HepG2 (cell line): ENCODE measurements at regions not wholly inside any gene's neighbourhood (a gene's known extent, or its start where the extent isn't known, plus 50 kb on each side); places are given as distances from the start of the nearest gene placed in this dataset.

Source experiments
- ATAC-seq: fragments of 200-7000 bp; cut with Tn5 transposase; 3 replicates; pipeline ENCODE4 v1.9.1; 2020; ENCODE audit warnings: mild to moderate bottlenecking, moderate library complexity
- BruUV-seq: library from RNA; stranded (reverse); fragments of 400-500 nt; replicated peaks from 2 replicates; lab custom pipeline; 2021; lab: Mats Ljungman, UMichigan
- CTCF ChIA-PET: fragments of 300-600 bp; formaldehyde crosslinking; extraction: SDS; loops from one replicate; lab custom pipeline; 2021; ENCODE audit warnings: low total read pairs, inconsistent platforms, low intra/inter-chr PET ratio; lab: Yijun Ruan, JAX
- POLR2A ChIA-PET: fragments of 350-600 bp; sonication (Branson Sonifier 250); formaldehyde crosslinking; loops from one replicate; lab custom pipeline; 2020; ENCODE audit warnings: antibody characterized with exemption, inconsistent platforms; lab: Yijun Ruan, JAX
- DNase-seq: peaks from one replicate; pipeline ENCODE4 v3.0.0-alpha.2; 2015; ENCODE audit warnings: low spot score
- FAIRE-seq: peaks from 3 replicates; lab custom pipeline; 2011; peaks lifted over from hg19 to GRCh38; lab: Jason Lieb, UNC
- H2AFZ ChIP-seq: one replicate; pipeline ENCODE4 v1.6.1; 2011; ENCODE audit warnings: low read length, inconsistent platforms
- H3K27ac ChIP-seq: fragments of 300-600 bp; 3 replicates; pipeline ENCODE4 v1.8.0; 2011; ENCODE audit warnings: mixed run types, mild to moderate bottlenecking, mixed read lengths, low read length, inconsistent platforms; ENCODE audit not compliant: insufficient read depth; ENCODE audit errors: extremely low read length
- H3K27me3 ChIP-seq, 2 experiments: fragments of 200-600 bp in 1 of 2; 2 replicates in 1 of 2; 3 replicates in 1 of 2; pipeline versions ENCODE4 v1.6.0 to v1.8.0; 2011; ENCODE audit warnings: low read length in 2 of 2, mild to moderate bottlenecking in 2 of 2, moderate library complexity in 2 of 2, inconsistent platforms in 1 of 2; ENCODE audit not compliant: insufficient read depth in 2 of 2, control insufficient read depth in 1 of 2
- H3K36me3 ChIP-seq, 2 experiments: fragments of 200-600 bp in 1 of 2; replicated peaks in 1 of 2; 2 replicates in 1 of 2; 3 replicates in 1 of 2; pipeline versions ENCODE4 v1.5.1 to v1.8.0; 2011; ENCODE audit warnings: low read length in 2 of 2, inconsistent platforms in 1 of 2; ENCODE audit not compliant: insufficient read depth in 2 of 2, control insufficient read depth in 1 of 2
- H3K4me1 ChIP-seq: 2 replicates; pipeline ENCODE4 v1.5.1; 2012; ENCODE audit warnings: low read length, inconsistent platforms; ENCODE audit not compliant: insufficient read depth
- H3K4me2 ChIP-seq: 2 replicates; pipeline ENCODE4 v1.6.0; 2011; ENCODE audit warnings: low read depth, low read length, inconsistent platforms
- H3K4me3 ChIP-seq, 3 experiments: fragments of 200-600 bp in 1 of 3; sonication (generic), shearing (Covaris generic) in 1 of 3; replicated peaks in 1 of 3; 2 replicates each; pipeline ENCODE4 v1.5.1; 2011 to 2016; ENCODE audit warnings: low read length in 3 of 3, inconsistent platforms in 2 of 3, low read depth in 2 of 3, mild to moderate bottlenecking in 2 of 3, control low read depth in 1 of 3, mixed read lengths in 1 of 3; ENCODE audit not compliant: insufficient read depth in 1 of 3
- H3K79me2 ChIP-seq: one replicate; pipeline ENCODE4 v1.6.1; 2011; ENCODE audit warnings: low read length, inconsistent platforms; ENCODE audit not compliant: insufficient read depth
- H3K9ac ChIP-seq: 2 replicates; pipeline ENCODE4 v1.6.0; 2011; ENCODE audit warnings: mild to moderate bottlenecking, low read depth, low read length, inconsistent platforms; ENCODE audit not compliant: insufficient read depth
- H3K9me3 ChIP-seq: 2 replicates; pipeline ENCODE4 v1.5.1; 2012; ENCODE audit warnings: mild to moderate bottlenecking, low read length
- H4K20me1 ChIP-seq: 2 replicates; pipeline ENCODE4 v1.6.0; 2011; ENCODE audit warnings: inconsistent platforms, mild to moderate bottlenecking, low read length, moderate library complexity; ENCODE audit not compliant: insufficient read depth
- CHCHD3 ChIP-seq: sonication (generic); formaldehyde crosslinking; IDR thresholded peaks from 2 replicates; pipeline ENCODE4 v1.8.0; 2022; ENCODE audit warnings: mild to moderate bottlenecking, missing genetic modification reagents, moderate library complexity
- E2F2 ChIP-seq: sonication (generic); formaldehyde crosslinking; IDR thresholded peaks from 2 replicates; pipeline ENCODE4 v1.4.0; 2020; ENCODE audit warnings: missing genetic modification reagents, borderline replicate concordance
- FOXP1 ChIP-seq, 2 experiments: fragments of 450-650 bp in 1 of 2; IDR thresholded peaks; 2 replicates each; pipeline ENCODE4 v1.6.1; 2017 to 2018; ENCODE audit warnings: antibody characterized with exemption in 1 of 2
- NCOA5 ChIP-seq: sonication (generic); formaldehyde crosslinking; IDR thresholded peaks from 2 replicates; pipeline ENCODE4 v1.4.0; 2020; ENCODE audit warnings: missing genetic modification reagents
- NR2F6 ChIP-seq, 2 experiments: IDR thresholded peaks; 2 replicates each; pipeline ENCODE4 v1.6.1; 2016; ENCODE audit warnings: antibody characterized with exemption in 1 of 2, mild to moderate bottlenecking in 1 of 2
- PTBP1 ChIP-seq: fragments of 200-400 bp; formaldehyde crosslinking; IDR thresholded peaks from 2 replicates; pipeline ENCODE4 v1.6.1; 2018; ENCODE audit warnings: low read length, low read depth; ENCODE audit not compliant: poor library complexity, severe bottlenecking
- TARDBP ChIP-seq: sonication (generic); formaldehyde crosslinking; IDR thresholded peaks from 2 replicates; pipeline ENCODE4 v1.8.0; 2022; ENCODE audit warnings: mild to moderate bottlenecking, missing genetic modification reagents
- TP53 ChIP-seq: sonication (generic); formaldehyde crosslinking; conservative IDR thresholded peaks from 2 replicates; pipeline ENCODE4 v1.4.0; 2020; ENCODE audit warnings: missing genetic modification reagents
- ZBTB3 ChIP-seq: sonication (generic); formaldehyde crosslinking; IDR thresholded peaks from 2 replicates; pipeline ENCODE4 v1.4.0; 2020; ENCODE audit warnings: low read depth, mild to moderate bottlenecking, moderate library complexity, missing genetic modification reagents, borderline replicate concordance
- ZMYM4 ChIP-seq: sonication (generic); formaldehyde crosslinking; IDR thresholded peaks from 2 replicates; pipeline ENCODE4 v1.8.1; 2023; ENCODE audit warnings: mild to moderate bottlenecking, missing genetic modification reagents
- ZNF20 ChIP-seq: sonication (generic); formaldehyde crosslinking; IDR thresholded peaks from 2 replicates; pipeline ENCODE4 v1.4.0; 2020; ENCODE audit warnings: mild to moderate bottlenecking, moderate library complexity, missing genetic modification reagents
- ZNF563 ChIP-seq: sonication (generic); formaldehyde crosslinking; IDR thresholded peaks from 2 replicates; pipeline ENCODE4 v1.8.0; 2022; ENCODE audit warnings: mild to moderate bottlenecking, moderate library complexity, missing genetic modification reagents
- WGBS: methylation state at CpG from one replicate; pipeline ENCODE4 v1.1.6; 2017; ENCODE audit warnings: low lambda C conversion rate; 5-methylcytosine and 5-hydroxymethylcytosine counted together
- in situ Hi-C: cut with HindIII; loops from 2 replicates; pipeline ENCODE4 v1.10.0; 2017; ENCODE audit warnings: low pct_unique_long_range_greater_than_20kb; ENCODE audit not compliant: extremely low pct_ligation_motif_present
- intact Hi-C: fragments of 100-400 bp; cut with micrococcal nuclease; formaldehyde crosslinking; loops from one replicate; pipeline ENCODE4 v1.10.0; 2022; ENCODE audit not compliant: unreplicated experiment

GRCh38 chr6:130755368-130756034 is 71.7 kb upstream of the SMLR1 start:
- H3K9me3 ChIP-seq = no peaks in the 10 kb centered on the region
- no peak overlapping the region for H3K4me2 ChIP-seq
- H3K4me1 ChIP-seq = no peaks in the 10 kb centered on the region
- H3K79me2 ChIP-seq = no peaks in the 10 kb centered on the region
- 4% methylated on average over 5 of the region's 5 CpGs for WGBS
- H3K36me3 ChIP-seq = no peaks in the 10 kb centered on the region
- ATAC-seq (no peak), DNase-seq (no peak), FAIRE-seq (no peak)
- no peak overlapping the region for H3K9ac ChIP-seq
- ChIA-PET POLR2A (no interaction called here), CTCF (no interaction called here)
- no peak overlapping the region for H2AFZ ChIP-seq
- no peaks in the 10 kb centered on the region for H4K20me1 ChIP-seq
- BruUV-seq = no TSS peak
- H3K27ac ChIP-seq = no peak overlapping the region
- TF ChIP-seq CHCHD3 (CRISPR knock-in tag) (no peak), ZBTB3 (no peak), NR2F6 (IDR thresholded peaks at IDR 0.05) (no peak), NR2F6 (CRISPR knock-in tag; IDR thresholded peaks at IDR 0.05) (no peak), ZMYM4 (CRISPR knock-in tag) (no peak), PTBP1 (no peak), ZNF563 (no peak), TARDBP (CRISPR knock-in tag) (no peak), NCOA5 (CRISPR knock-in tag) (no peak), FOXP1 (IDR thresholded peaks at IDR 0.05) (no peak), FOXP1 (CRISPR knock-in tag; IDR thresholded peaks at IDR 0.05) (no peak), ZNF20 (CRISPR knock-in tag) (no peak), TP53 (CRISPR knock-in tag) (no peak), E2F2 (CRISPR knock-in tag) (no peak)
- in situ Hi-C loops (loop anchor here (10.0 kb wide), 1 partner anchor 431 kb away; no protein-coding TSS in a partner anchor), intact Hi-C loops (no loop called here)
- peaks cover 0 to 14% of the 10 kb centered on the region in 2 experiments; a peak in 2 of 5 replicates for H3K27me3 ChIP-seq
- no peak overlapping the region for H3K4me3 ChIP-seq
